Loucy (cell line): ENCODE measurements at regions not wholly inside any gene's neighbourhood (a gene's known extent, or its start where the extent isn't known, plus 50 kb on each side); places are given as distances from the start of the nearest gene placed in this dataset.
"Not testable (repeated sequence)": the region's sequence is repeated elsewhere in the genome, so short reads cannot be mapped to it uniquely, and the experiment has no call there.

Source experiments
- H2AFZ ChIP-seq: fragments of 200-600 bp; sonication (generic); 2 replicates; pipeline ENCODE4 v1.6.0; 2016; ENCODE audit warnings: antibody characterized with exemption, mild to moderate bottlenecking, low read length, moderate library complexity
- H3F3A ChIP-seq: fragments of 200-600 bp; 2 replicates; pipeline ENCODE4 v1.6.0; 2016; ENCODE audit warnings: antibody characterized with exemption, low read depth, mild to moderate bottlenecking
- H3K27me3 ChIP-seq: fragments of 200-600 bp; sonication (generic); 2 replicates; pipeline ENCODE4 v1.6.1; 2014; ENCODE audit warnings: low read length, mild to moderate bottlenecking; ENCODE audit not compliant: insufficient read depth, poor library complexity, severe bottlenecking
- H3K36me3 ChIP-seq: fragments of 200-600 bp; sonication (generic); 2 replicates; pipeline ENCODE4 v1.6.1; 2016; ENCODE audit warnings: low read length; ENCODE audit not compliant: insufficient read depth
- H3K4me1 ChIP-seq: fragments of 200-600 bp; sonication (generic); 2 replicates; pipeline ENCODE4 v1.5.1; 2014; ENCODE audit warnings: low read length, mild to moderate bottlenecking; ENCODE audit not compliant: insufficient read depth, poor library complexity, severe bottlenecking
- H3K4me2 ChIP-seq: fragments of 200-600 bp; sonication (generic); 2 replicates; pipeline ENCODE4 v1.6.0; 2014; ENCODE audit warnings: antibody characterized with exemption, low read length, low read depth, mild to moderate bottlenecking; ENCODE audit not compliant: poor library complexity, severe bottlenecking
- H3K4me3 ChIP-seq: fragments of 200-600 bp; sonication (generic); 2 replicates; pipeline ENCODE4 v1.5.1; 2014; ENCODE audit warnings: low read length, mild to moderate bottlenecking, mixed read lengths; ENCODE audit not compliant: poor library complexity, severe bottlenecking
- H3K79me2 ChIP-seq: fragments of 200-600 bp; sonication (generic); 2 replicates; pipeline ENCODE4 v1.6.1; 2014; ENCODE audit warnings: low read length; ENCODE audit not compliant: insufficient read depth
- H3K9ac ChIP-seq: fragments of 200-600 bp; sonication (generic); 2 replicates; pipeline ENCODE4 v1.6.0; 2014; ENCODE audit warnings: mild to moderate bottlenecking, low read depth, low read length, moderate library complexity; ENCODE audit not compliant: poor library complexity, severe bottlenecking
- H3K9me2 ChIP-seq: fragments of 200-600 bp; sonication (generic); replicated peaks from 2 replicates; pipeline ENCODE4 v1.6.1; 2016; ENCODE audit warnings: low read depth, low read length, mixed read lengths
- H3K9me3 ChIP-seq: fragments of 200-600 bp; sonication (generic); 2 replicates; pipeline ENCODE4 v1.6.1; 2014; ENCODE audit warnings: mild to moderate bottlenecking, antibody characterized with exemption, low read length, low read depth; ENCODE audit not compliant: insufficient read depth
- H4K20me1 ChIP-seq: fragments of 200-600 bp; sonication (generic); 2 replicates; pipeline ENCODE4 v1.6.0; 2014; ENCODE audit warnings: antibody characterized with exemption, low read length, mild to moderate bottlenecking; ENCODE audit not compliant: insufficient read depth, poor library complexity, severe bottlenecking
- CTCF ChIP-seq: fragments of 200-600 bp; sonication (generic); conservative IDR thresholded peaks from 2 replicates; pipeline ENCODE4 v1.5.1; 2014; ENCODE audit warnings: mild to moderate bottlenecking, antibody characterized with exemption, low read length
- EZH2phosphoT487 ChIP-seq: fragments of 200-600 bp; IDR thresholded peaks from 2 replicates; pipeline ENCODE4 v1.6.1; 2018; ENCODE audit warnings: antibody characterized with exemption, mild to moderate bottlenecking, moderate library complexity, borderline replicate concordance

- no peak for TF ChIP-seq EZH2phosphoT487
- TF ChIP-seq CTCF, result no peak
- no peaks in the 10 kb centered on the region for H3F3A ChIP-seq
- no peaks in the 10 kb centered on the region for H3K36me3 ChIP-seq
- H3K9me3 ChIP-seq, result no peaks in the 10 kb centered on the region
- H3K9me2 ChIP-seq, result no peaks in the 10 kb centered on the region
- no peak overlapping the region for H3K4me2 ChIP-seq
- no peaks in the 10 kb centered on the region for H3K79me2 ChIP-seq
- H3K4me3 ChIP-seq, result no peak overlapping the region
- no peaks in the 10 kb centered on the region for H3K27me3 ChIP-seq
- no peak overlapping the region for H3K9ac ChIP-seq
- no peaks in the 10 kb centered on the region for H3K4me1 ChIP-seq
- no peak overlapping the region for H2AFZ ChIP-seq
- no peaks in the 10 kb centered on the region for H4K20me1 ChIP-seq
Observed at GRCh38 chr3:74377669-74378068, 236.8 kb downstream of the CNTN3 start.

DNA sequence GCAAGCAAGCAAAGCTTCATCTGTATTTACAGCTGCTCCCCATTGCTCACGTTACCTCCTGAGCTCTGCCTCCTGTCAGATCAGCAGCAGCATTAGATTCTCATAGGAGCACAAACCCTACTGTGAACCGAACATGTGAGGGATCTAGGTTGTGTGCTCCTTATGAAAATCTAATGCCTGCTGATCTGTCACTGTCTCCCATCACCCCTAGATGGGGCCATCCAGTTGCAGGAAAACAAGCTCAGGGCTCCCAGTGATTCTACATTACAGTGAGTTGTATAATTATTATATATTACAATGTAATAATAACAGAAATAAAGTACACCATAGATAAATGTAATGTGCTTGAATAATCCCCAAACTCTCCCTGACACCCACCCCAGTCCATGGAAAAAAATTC, 238.1 kb downstream of the CNTN3 start:
- H4K20me1 ChIP-seq, H3K9me3 ChIP-seq, H3K27me3 ChIP-seq, H3K9ac ChIP-seq, H3K79me2 ChIP-seq, H3K36me3 ChIP-seq, H3K4me2 ChIP-seq, H3K4me3 ChIP-seq, H3F3A ChIP-seq, H3K4me1 ChIP-seq, H2AFZ ChIP-seq, H3K9me2 ChIP-seq: not testable (repeated sequence)

DNA sequence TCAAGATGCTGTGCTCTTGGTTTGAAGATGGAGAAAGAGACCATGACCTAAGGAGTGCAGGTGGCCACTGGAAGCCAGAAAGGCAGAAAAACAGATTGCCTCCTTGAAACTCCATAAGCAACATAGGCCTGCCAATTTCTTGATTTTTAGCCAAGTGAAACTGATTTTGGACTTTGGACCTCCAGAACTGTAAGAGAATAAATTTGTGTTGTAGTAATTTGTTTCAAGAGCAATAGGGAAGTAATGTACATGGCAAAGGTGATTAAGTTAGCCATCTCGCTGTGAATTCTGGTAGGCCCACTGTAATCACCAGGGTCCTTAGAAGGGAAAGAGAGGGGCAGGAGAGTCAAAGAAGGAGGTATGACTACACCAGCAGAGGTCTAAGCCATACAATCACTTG, 238.8 kb downstream of the CNTN3 start:
- H2AFZ ChIP-seq, result no peak overlapping the region
- H4K20me1 ChIP-seq, result no peaks in the 10 kb centered on the region
- H3K79me2 ChIP-seq, result no peaks in the 10 kb centered on the region
- H3K4me1 ChIP-seq, result no peaks in the 10 kb centered on the region
- H3K27me3 ChIP-seq, result no peaks in the 10 kb centered on the region
- no peaks in the 10 kb centered on the region for H3K36me3 ChIP-seq
- no peaks in the 10 kb centered on the region for H3F3A ChIP-seq
- no peaks in the 10 kb centered on the region for H3K9me3 ChIP-seq
- no peak for TF ChIP-seq CTCF
- TF ChIP-seq EZH2phosphoT487, result no peak
- H3K9me2 ChIP-seq, result no peaks in the 10 kb centered on the region
- H3K9ac ChIP-seq, result no peak overlapping the region
- H3K4me2 ChIP-seq, result no peak overlapping the region
- no peak overlapping the region for H3K4me3 ChIP-seq

GRCh38 chr3:74372743-74373142, 241.7 kb downstream of the CNTN3 start:
- TF ChIP-seq EZH2phosphoT487, result no peak
- TF ChIP-seq CTCF, result no peak
- Histone ChIP-seq H3K27me3 (no peaks in the 10 kb centered on the region), H3K79me2 (no peaks in the 10 kb centered on the region), H4K20me1 (no peaks in the 10 kb centered on the region), H2AFZ (no peak overlapping the region), H3K4me1 (no peaks in the 10 kb centered on the region), H3K9me2 (no peaks in the 10 kb centered on the region), H3K4me2 (no peak overlapping the region), H3K4me3 (no peak overlapping the region), H3K36me3 (no peaks in the 10 kb centered on the region), H3F3A (no peaks in the 10 kb centered on the region), H3K9me3 (no peaks in the 10 kb centered on the region), H3K9ac (no peak overlapping the region)
